ENCODE measurements at regions not wholly inside any gene's neighbourhood (a gene's known extent, or its start where the extent isn't known, plus 50 kb on each side); places are given as distances from the start of the nearest gene placed in this dataset.

GRCh38 chr5:109929376-109929775 lies 239.6 kb downstream of the MAN2A1 start:
- no peaks in the 10 kb centered on the region for H3K9me3 ChIP-seq (ENCODE audit: control insufficient read depth in 5 of 5, low read length in 5 of 5)
- no peak overlapping the region for H3K27ac ChIP-seq (ENCODE audit: low read depth, low read length)
- no peaks in the 10 kb centered on the region for H3K27me3 ChIP-seq (ENCODE audit: control insufficient read depth in 5 of 5, insufficient read depth in 4 of 5, low read length in 5 of 5)
- no peaks in the 10 kb centered on the region for H3K36me3 ChIP-seq (ENCODE audit: control insufficient read depth in 5 of 5, insufficient read depth in 5 of 5, low read length in 5 of 5)
- H3K4me1 ChIP-seq (ENCODE audit: control insufficient read depth in 5 of 5, insufficient read depth in 5 of 5, low read length in 5 of 5): no peaks in the 10 kb centered on the region
- H3K4me3 ChIP-seq (ENCODE audit: low read depth in 1 of 5, low read length in 5 of 5): no peak overlapping the region
- no peak overlapping the region for H3K9ac ChIP-seq (ENCODE audit: low read length in 5 of 5)

- Histone ChIP-seq H3K9me3 (ENCODE audit: control insufficient read depth in 5 of 5, low read length in 5 of 5) (no peaks in the 10 kb centered on the region), H3K4me1 (ENCODE audit: control insufficient read depth in 5 of 5, insufficient read depth in 5 of 5, low read length in 5 of 5) (no peaks in the 10 kb centered on the region), H3K27ac (ENCODE audit: low read depth, low read length) (no peak overlapping the region), H3K9ac (ENCODE audit: low read length in 5 of 5) (no peak overlapping the region), H3K4me3 (ENCODE audit: low read depth in 1 of 5, low read length in 5 of 5) (no peak overlapping the region), H3K27me3 (ENCODE audit: control insufficient read depth in 5 of 5, insufficient read depth in 4 of 5, low read length in 5 of 5) (no peaks in the 10 kb centered on the region), H3K36me3 (ENCODE audit: control insufficient read depth in 5 of 5, insufficient read depth in 5 of 5, low read length in 5 of 5) (no peaks in the 10 kb centered on the region)
Observed at GRCh38 chr5:109929911-109930310, 240.2 kb downstream of the MAN2A1 start.

GRCh38 chr5:109931049-109931780 lies 241.5 kb downstream of the MAN2A1 start:
- H3K27me3 ChIP-seq (ENCODE audit: control insufficient read depth in 5 of 5, insufficient read depth in 4 of 5, low read length in 5 of 5): no peaks in the 10 kb centered on the region
- H3K4me1 ChIP-seq (ENCODE audit: control insufficient read depth in 5 of 5, insufficient read depth in 5 of 5, low read length in 5 of 5): no peaks in the 10 kb centered on the region
- no peak overlapping the region for H3K9ac ChIP-seq (ENCODE audit: low read length in 5 of 5)
- no peak overlapping the region for H3K27ac ChIP-seq (ENCODE audit: low read depth, low read length)
- H3K4me3 ChIP-seq (ENCODE audit: low read depth in 1 of 5, low read length in 5 of 5): no peak overlapping the region
- H3K36me3 ChIP-seq (ENCODE audit: control insufficient read depth in 5 of 5, insufficient read depth in 5 of 5, low read length in 5 of 5): no peaks in the 10 kb centered on the region
- no peaks in the 10 kb centered on the region for H3K9me3 ChIP-seq (ENCODE audit: control insufficient read depth in 5 of 5, low read length in 5 of 5)

- Histone ChIP-seq H3K36me3 (ENCODE audit: control insufficient read depth in 5 of 5, insufficient read depth in 5 of 5, low read length in 5 of 5) (no peaks in the 10 kb centered on the region), H3K4me3 (ENCODE audit: low read depth in 1 of 5, low read length in 5 of 5) (no peak overlapping the region), H3K9ac (ENCODE audit: low read length in 5 of 5) (no peak overlapping the region), H3K9me3 (ENCODE audit: control insufficient read depth in 5 of 5, low read length in 5 of 5) (peaks cover 0 to 16% (median 9%) of the 10 kb centered on the region in 5 donors), H3K27ac (ENCODE audit: low read depth, low read length) (no peak overlapping the region), H3K27me3 (ENCODE audit: control insufficient read depth in 5 of 5, insufficient read depth in 4 of 5, low read length in 5 of 5) (no peaks in the 10 kb centered on the region), H3K4me1 (ENCODE audit: control insufficient read depth in 5 of 5, insufficient read depth in 5 of 5, low read length in 5 of 5) (no peaks in the 10 kb centered on the region)
Observed at GRCh38 chr5:109935833-109936490, 246.2 kb downstream of the MAN2A1 start.

GRCh38 chr5:109936996-109937395 lies 247.3 kb downstream of the MAN2A1 start:
- peaks cover 0 to 16% (median 9%) of the 10 kb centered on the region in 5 donors for H3K9me3 ChIP-seq (ENCODE audit: control insufficient read depth in 5 of 5, low read length in 5 of 5)
- no peaks in the 10 kb centered on the region for H3K27me3 ChIP-seq (ENCODE audit: control insufficient read depth in 5 of 5, insufficient read depth in 4 of 5, low read length in 5 of 5)
- no peaks in the 10 kb centered on the region for H3K36me3 ChIP-seq (ENCODE audit: control insufficient read depth in 5 of 5, insufficient read depth in 5 of 5, low read length in 5 of 5)
- H3K27ac ChIP-seq (ENCODE audit: low read depth, low read length): no peak overlapping the region
- H3K4me3 ChIP-seq (ENCODE audit: low read depth in 1 of 5, low read length in 5 of 5): no peak overlapping the region
- H3K9ac ChIP-seq (ENCODE audit: low read length in 5 of 5): no peak overlapping the region
- H3K4me1 ChIP-seq (ENCODE audit: control insufficient read depth in 5 of 5, insufficient read depth in 5 of 5, low read length in 5 of 5): no peaks in the 10 kb centered on the region

GRCh38 chr5:109937951-109938350 lies 248.2 kb downstream of the MAN2A1 start:
- no peak overlapping the region for H3K4me3 ChIP-seq (ENCODE audit: low read depth in 1 of 5, low read length in 5 of 5)
- H3K27ac ChIP-seq (ENCODE audit: low read depth, low read length): no peak overlapping the region
- no peaks in the 10 kb centered on the region for H3K27me3 ChIP-seq (ENCODE audit: control insufficient read depth in 5 of 5, insufficient read depth in 4 of 5, low read length in 5 of 5)
- H3K9ac ChIP-seq (ENCODE audit: low read length in 5 of 5): no peak overlapping the region
- H3K4me1 ChIP-seq (ENCODE audit: control insufficient read depth in 5 of 5, insufficient read depth in 5 of 5, low read length in 5 of 5): no peaks in the 10 kb centered on the region
- H3K9me3 ChIP-seq (ENCODE audit: control insufficient read depth in 5 of 5, low read length in 5 of 5): peaks cover 0 to 16% (median 9%) of the 10 kb centered on the region in 5 donors
- H3K36me3 ChIP-seq (ENCODE audit: control insufficient read depth in 5 of 5, insufficient read depth in 5 of 5, low read length in 5 of 5): no peaks in the 10 kb centered on the region

- no peaks in the 10 kb centered on the region for H3K27me3 ChIP-seq (ENCODE audit: control insufficient read depth in 5 of 5, insufficient read depth in 4 of 5, low read length in 5 of 5)
- no peak overlapping the region for H3K9ac ChIP-seq (ENCODE audit: low read length in 5 of 5)
- peaks cover 0 to 16% (median 9%) of the 10 kb centered on the region in 5 donors for H3K9me3 ChIP-seq (ENCODE audit: control insufficient read depth in 5 of 5, low read length in 5 of 5)
- no peak overlapping the region for H3K4me3 ChIP-seq (ENCODE audit: low read depth in 1 of 5, low read length in 5 of 5)
- no peaks in the 10 kb centered on the region for H3K4me1 ChIP-seq (ENCODE audit: control insufficient read depth in 5 of 5, insufficient read depth in 5 of 5, low read length in 5 of 5)
- H3K36me3 ChIP-seq (ENCODE audit: control insufficient read depth in 5 of 5, insufficient read depth in 5 of 5, low read length in 5 of 5): no peaks in the 10 kb centered on the region
- H3K27ac ChIP-seq (ENCODE audit: low read depth, low read length): no peak overlapping the region
Observed at GRCh38 chr5:109938453-109938852, 248.7 kb downstream of the MAN2A1 start.

GRCh38 chr5:109939116-109939682 lies 249.5 kb downstream of the MAN2A1 start:
- H3K4me1 ChIP-seq (ENCODE audit: control insufficient read depth in 5 of 5, insufficient read depth in 5 of 5, low read length in 5 of 5): no peaks in the 10 kb centered on the region
- H3K9ac ChIP-seq (ENCODE audit: low read length in 5 of 5): no peak overlapping the region
- peaks cover 0 to 16% (median 9%) of the 10 kb centered on the region in 5 donors for H3K9me3 ChIP-seq (ENCODE audit: control insufficient read depth in 5 of 5, low read length in 5 of 5)
- H3K27me3 ChIP-seq (ENCODE audit: control insufficient read depth in 5 of 5, insufficient read depth in 4 of 5, low read length in 5 of 5): no peaks in the 10 kb centered on the region
- H3K27ac ChIP-seq (ENCODE audit: low read depth, low read length): no peak overlapping the region
- no peaks in the 10 kb centered on the region for H3K36me3 ChIP-seq (ENCODE audit: control insufficient read depth in 5 of 5, insufficient read depth in 5 of 5, low read length in 5 of 5)
- H3K4me3 ChIP-seq (ENCODE audit: low read depth in 1 of 5, low read length in 5 of 5): no peak overlapping the region

GRCh38 chr5:109942646-109943045 lies 252.9 kb downstream of the MAN2A1 start:
- peaks cover 0 to 7% (median 0%) of the 10 kb centered on the region in 5 donors for H3K4me1 ChIP-seq (ENCODE audit: control insufficient read depth in 5 of 5, insufficient read depth in 5 of 5, low read length in 5 of 5)
- no peak overlapping the region for H3K9ac ChIP-seq (ENCODE audit: low read length in 5 of 5)
- no peaks in the 10 kb centered on the region for H3K27me3 ChIP-seq (ENCODE audit: control insufficient read depth in 5 of 5, insufficient read depth in 4 of 5, low read length in 5 of 5)
- no peaks in the 10 kb centered on the region for H3K36me3 ChIP-seq (ENCODE audit: control insufficient read depth in 5 of 5, insufficient read depth in 5 of 5, low read length in 5 of 5)
- H3K27ac ChIP-seq (ENCODE audit: low read depth, low read length): no peak overlapping the region
- peaks cover 0 to 16% (median 9%) of the 10 kb centered on the region in 5 donors for H3K9me3 ChIP-seq (ENCODE audit: control insufficient read depth in 5 of 5, low read length in 5 of 5)
- H3K4me3 ChIP-seq (ENCODE audit: low read depth in 1 of 5, low read length in 5 of 5): no peak overlapping the region

- Histone ChIP-seq H3K9me3 (ENCODE audit: control insufficient read depth in 5 of 5, low read length in 5 of 5) (peaks cover 0 to 16% (median 9%) of the 10 kb centered on the region in 5 donors), H3K9ac (ENCODE audit: low read length in 5 of 5) (no peak overlapping the region), H3K4me3 (ENCODE audit: low read depth in 1 of 5, low read length in 5 of 5) (no peak overlapping the region), H3K36me3 (ENCODE audit: control insufficient read depth in 5 of 5, insufficient read depth in 5 of 5, low read length in 5 of 5) (no peaks in the 10 kb centered on the region), H3K4me1 (ENCODE audit: control insufficient read depth in 5 of 5, insufficient read depth in 5 of 5, low read length in 5 of 5) (peaks cover 0 to 13% (median 0%) of the 10 kb centered on the region in 5 donors), H3K27ac (ENCODE audit: low read depth, low read length) (no peak overlapping the region), H3K27me3 (ENCODE audit: control insufficient read depth in 5 of 5, insufficient read depth in 4 of 5, low read length in 5 of 5) (no peaks in the 10 kb centered on the region)
Observed at GRCh38 chr5:109943701-109944235, 254.0 kb downstream of the MAN2A1 start.
